Hepatocyte (in vitro differentiated cells): ENCODE measurements at regions not wholly inside any gene's neighbourhood (a gene's known extent, or its start where the extent isn't known, plus 50 kb on each side); places are given as distances from the start of the nearest gene placed in this dataset.

Source experiments
- DNase-seq: peaks from one replicate; pipeline ENCODE4 v3.0.0-alpha.2; 2016; ENCODE audit warnings: low spot score
- H2AFZ ChIP-seq: fragments of 200-600 bp; sonication (generic); 2 replicates; pipeline ENCODE4 v1.6.0; 2016; ENCODE audit warnings: antibody characterized with exemption, mild to moderate bottlenecking
- H3K27ac ChIP-seq: fragments of 200-600 bp; sonication (generic); 2 replicates; pipeline ENCODE4 v1.5.1; 2016; ENCODE audit warnings: mild to moderate bottlenecking
- H3K27me3 ChIP-seq: fragments of 200-600 bp; sonication (generic); 2 replicates; pipeline ENCODE4 v1.6.1; 2016
- H3K36me3 ChIP-seq: fragments of 200-600 bp; sonication (generic); replicated peaks from 2 replicates; pipeline ENCODE4 v1.5.1; 2016; ENCODE audit warnings: low read depth; ENCODE audit not compliant: insufficient read depth
- H3K4me1 ChIP-seq: fragments of 200-600 bp; sonication (generic); 2 replicates; pipeline ENCODE4 v1.5.1; 2016; ENCODE audit warnings: mild to moderate bottlenecking, moderate library complexity; ENCODE audit not compliant: insufficient read depth
- H3K4me2 ChIP-seq: fragments of 200-600 bp; sonication (generic); 2 replicates; pipeline ENCODE4 v1.6.0; 2016
- H3K4me3 ChIP-seq: fragments of 200-600 bp; sonication (generic); 2 replicates; pipeline ENCODE4 v1.5.1; 2016; ENCODE audit warnings: mild to moderate bottlenecking
- H3K79me2 ChIP-seq: fragments of 200-600 bp; sonication (generic); 2 replicates; pipeline ENCODE4 v1.6.0; 2017; ENCODE audit warnings: mild to moderate bottlenecking
- H3K9me2 ChIP-seq: fragments of 200-600 bp; sonication (generic); replicated peaks from 2 replicates; pipeline ENCODE4 v1.6.0; 2017; ENCODE audit warnings: mild to moderate bottlenecking; ENCODE audit not compliant: insufficient read depth
- H3K9me3 ChIP-seq: fragments of 200-600 bp; sonication (generic); 2 replicates; pipeline ENCODE4 v1.5.1; 2016; ENCODE audit warnings: low read depth, mild to moderate bottlenecking
- H4K20me1 ChIP-seq: fragments of 200-600 bp; sonication (generic); 2 replicates; pipeline ENCODE4 v1.6.0; 2016; ENCODE audit warnings: mild to moderate bottlenecking; ENCODE audit not compliant: insufficient read depth, poor library complexity, severe bottlenecking
- EZH2 ChIP-seq: fragments of 200-600 bp; sonication (generic); IDR thresholded peaks from 2 replicates; pipeline ENCODE4 v1.6.1; 2016; ENCODE audit warnings: antibody characterized with exemption, mild to moderate bottlenecking, borderline replicate concordance
- EZH2phosphoT487 ChIP-seq: fragments of 200-600 bp; sonication (generic); IDR thresholded peaks from one replicate; pipeline ENCODE4 v1.6.1; 2018; ENCODE audit warnings: antibody characterized with exemption, mild to moderate bottlenecking, low read depth, moderate library complexity; ENCODE audit not compliant: unreplicated experiment, severe bottlenecking
- WGBS: methylation state at CpG from one replicate; pipeline ENCODE4 v1.1.6; 2016; ENCODE audit warnings: low lambda C conversion rate; ENCODE audit errors: missing lambda C conversion rate; 5-methylcytosine and 5-hydroxymethylcytosine counted together
- TF ChIP-seq, protein P1 (sequence below): fragments of 200-600 bp; sonication (generic); IDR thresholded peaks from 2 replicates; pipeline ENCODE4 v1.5.1; 2016; ENCODE audit warnings: antibody characterized with exemption, mild to moderate bottlenecking; ENCODE audit not compliant: poor library complexity

DNA sequence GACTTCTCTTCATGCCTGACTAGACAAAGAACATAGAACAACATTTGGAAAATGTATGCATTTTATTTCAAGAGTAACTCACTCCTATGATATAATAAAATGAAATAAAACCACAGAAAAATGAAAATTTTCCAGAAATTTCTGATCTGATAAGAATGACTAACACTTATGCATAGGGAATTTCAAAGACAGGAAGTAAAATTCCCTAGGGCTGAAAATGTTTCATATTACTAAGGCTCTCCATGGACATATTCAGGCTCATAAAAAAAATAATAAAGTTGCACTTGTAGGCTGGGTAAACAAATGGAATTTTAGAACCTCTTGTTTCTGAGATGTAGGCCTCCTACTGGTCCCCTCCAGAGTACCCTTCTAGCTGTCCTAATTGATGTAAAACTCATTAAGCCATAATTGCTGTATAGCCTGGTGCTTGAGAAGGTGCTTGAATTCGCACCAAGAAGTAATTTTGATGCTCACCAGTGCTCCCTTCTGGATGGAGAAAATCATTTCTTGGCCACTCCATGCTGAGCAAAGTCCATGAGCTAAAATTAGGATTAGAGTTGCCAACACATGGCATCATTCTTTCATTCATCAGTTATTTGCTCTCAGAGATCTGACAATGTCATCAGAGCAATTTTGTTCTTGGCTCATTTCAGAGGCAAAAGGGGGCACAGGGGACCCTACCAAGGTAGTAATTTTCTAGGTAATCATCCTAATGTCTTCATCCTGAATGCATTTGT is 641.0 kb upstream of the CAMK1G start:
- peaks cover 10% of the 10 kb centered on the region for H3K4me1 ChIP-seq
- TF ChIP-seq EZH2 = no peak
- TF ChIP-seq, protein P1, sequence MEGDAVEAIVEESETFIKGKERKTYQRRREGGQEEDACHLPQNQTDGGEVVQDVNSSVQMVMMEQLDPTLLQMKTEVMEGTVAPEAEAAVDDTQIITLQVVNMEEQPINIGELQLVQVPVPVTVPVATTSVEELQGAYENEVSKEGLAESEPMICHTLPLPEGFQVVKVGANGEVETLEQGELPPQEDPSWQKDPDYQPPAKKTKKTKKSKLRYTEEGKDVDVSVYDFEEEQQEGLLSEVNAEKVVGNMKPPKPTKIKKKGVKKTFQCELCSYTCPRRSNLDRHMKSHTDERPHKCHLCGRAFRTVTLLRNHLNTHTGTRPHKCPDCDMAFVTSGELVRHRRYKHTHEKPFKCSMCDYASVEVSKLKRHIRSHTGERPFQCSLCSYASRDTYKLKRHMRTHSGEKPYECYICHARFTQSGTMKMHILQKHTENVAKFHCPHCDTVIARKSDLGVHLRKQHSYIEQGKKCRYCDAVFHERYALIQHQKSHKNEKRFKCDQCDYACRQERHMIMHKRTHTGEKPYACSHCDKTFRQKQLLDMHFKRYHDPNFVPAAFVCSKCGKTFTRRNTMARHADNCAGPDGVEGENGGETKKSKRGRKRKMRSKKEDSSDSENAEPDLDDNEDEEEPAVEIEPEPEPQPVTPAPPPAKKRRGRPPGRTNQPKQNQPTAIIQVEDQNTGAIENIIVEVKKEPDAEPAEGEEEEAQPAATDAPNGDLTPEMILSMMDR = no peak
- TF ChIP-seq EZH2phosphoT487 = no peak
- H2AFZ ChIP-seq = no peak overlapping the region
- no peak overlapping the region for H3K4me2 ChIP-seq
- no peaks in the 10 kb centered on the region for H3K9me2 ChIP-seq
- no peaks in the 10 kb centered on the region for H3K9me3 ChIP-seq
- no peaks in the 10 kb centered on the region for H3K79me2 ChIP-seq
- WGBS = 100% methylated on average over 1 of the region's 1 CpG
- no peak for DNase-seq
- H3K36me3 ChIP-seq = no peaks in the 10 kb centered on the region
- no peaks in the 10 kb centered on the region for H3K27me3 ChIP-seq
- no peaks in the 10 kb centered on the region for H4K20me1 ChIP-seq
- no peak overlapping the region for H3K4me3 ChIP-seq
- no peak overlapping the region for H3K27ac ChIP-seq

DNA sequence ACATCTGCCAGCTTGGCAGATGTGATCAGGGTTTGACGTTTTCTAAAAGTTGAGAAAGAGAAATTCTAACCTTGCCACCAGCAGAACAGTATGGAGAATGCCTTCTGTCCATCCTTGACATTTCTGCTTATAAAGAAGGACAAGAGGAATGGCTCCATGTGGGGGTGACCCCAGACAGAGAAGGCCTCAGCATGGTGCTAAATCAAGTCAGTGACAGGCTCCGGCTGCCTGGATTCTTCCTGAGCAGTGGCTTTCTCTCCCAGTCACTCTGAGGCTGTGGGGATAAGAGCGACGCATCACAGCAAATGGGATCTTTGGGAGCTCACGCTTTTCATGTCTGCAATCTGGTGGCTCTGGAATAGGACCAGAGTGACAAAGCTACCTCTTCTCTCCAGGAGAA is 640.2 kb upstream of the CAMK1G start:
- no peak overlapping the region for H3K4me3 ChIP-seq
- no peaks in the 10 kb centered on the region for H3K9me3 ChIP-seq
- WGBS = 93% methylated on average over 5 of the region's 5 CpGs
- H3K27ac ChIP-seq = no peak overlapping the region
- no peak overlapping the region for H2AFZ ChIP-seq
- no peaks in the 10 kb centered on the region for H3K79me2 ChIP-seq
- H4K20me1 ChIP-seq = no peaks in the 10 kb centered on the region
- TF ChIP-seq EZH2 (no peak), EZH2phosphoT487 (no peak)
- TF ChIP-seq, protein P1 = no peak
- no peak overlapping the region for H3K4me2 ChIP-seq
- H3K9me2 ChIP-seq = no peaks in the 10 kb centered on the region
- no peak for DNase-seq
- no peaks in the 10 kb centered on the region for H3K27me3 ChIP-seq
- no peaks in the 10 kb centered on the region for H3K36me3 ChIP-seq
- peaks cover 10% of the 10 kb centered on the region for H3K4me1 ChIP-seq

DNA sequence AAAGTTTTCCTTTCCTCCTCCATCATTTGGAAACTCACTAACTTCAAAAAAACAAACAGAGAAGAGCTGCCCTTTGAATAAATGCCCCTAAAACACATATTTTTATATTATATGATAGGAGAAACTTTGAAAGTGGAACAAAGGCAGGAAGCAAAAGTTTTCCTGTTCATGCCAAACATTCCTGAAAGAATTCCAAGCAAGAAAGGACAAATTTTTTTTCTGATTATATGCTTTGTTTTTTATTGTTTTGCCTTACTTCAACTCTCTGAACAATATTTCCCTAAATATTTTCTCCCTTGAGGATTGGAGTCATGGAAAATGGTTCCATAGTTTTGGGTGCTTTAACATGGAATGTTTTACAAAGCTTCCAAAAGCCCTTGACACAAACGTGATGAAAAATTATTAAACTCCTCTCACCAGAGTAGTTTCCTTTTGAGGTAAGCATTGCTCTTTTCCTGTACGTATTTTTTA is 638.5 kb upstream of the CAMK1G start:
- no peaks in the 10 kb centered on the region for H4K20me1 ChIP-seq
- no peaks in the 10 kb centered on the region for H3K79me2 ChIP-seq
- no peak overlapping the region for H2AFZ ChIP-seq
- H3K4me3 ChIP-seq = no peak overlapping the region
- no peaks in the 10 kb centered on the region for H3K9me3 ChIP-seq
- DNase-seq = no peak
- TF ChIP-seq, protein P1 = no peak
- TF ChIP-seq EZH2 (no peak), EZH2phosphoT487 (no peak)
- no peaks in the 10 kb centered on the region for H3K27me3 ChIP-seq
- no peaks in the 10 kb centered on the region for H3K36me3 ChIP-seq
- H3K27ac ChIP-seq = no peak overlapping the region
- WGBS = 38% methylated on average over 2 of the region's 2 CpGs
- peaks cover 1% of the 10 kb centered on the region for H3K4me1 ChIP-seq
- no peaks in the 10 kb centered on the region for H3K9me2 ChIP-seq
- no peak overlapping the region for H3K4me2 ChIP-seq
